Liver (tissue), 8 donors: ENCODE measurements at regions not wholly inside any gene's neighbourhood (a gene's known extent, or its start where the extent isn't known, plus 50 kb on each side); places are given as distances from the start of the nearest gene placed in this dataset.

ENCODE experiments used
- DNase-seq: peaks from one replicate; pipeline ENCODE4 v3.0.0-alpha.2; 2017; ENCODE audit warnings: low spot score
- H3K27ac ChIP-seq, 2 donors: one replicate each; pipeline ENCODE4 v1.7.0; 2013; ENCODE audit warnings: inconsistent platforms in 2 of 2, low read length in 2 of 2, control low read depth in 1 of 2, low read depth in 1 of 2, mild to moderate bottlenecking in 1 of 2
- H3K27me3 ChIP-seq, 4 donors: one replicate each; pipeline versions ENCODE4 v1.6.1 to v1.7.0; 2013; ENCODE audit warnings: low read length in 3 of 4, inconsistent platforms in 1 of 4, mild to moderate bottlenecking in 1 of 4, moderate library complexity in 1 of 4; ENCODE audit not compliant: control insufficient read depth in 4 of 4, insufficient read depth in 4 of 4
- H3K36me3 ChIP-seq, 4 donors: one replicate each; pipeline versions ENCODE4 v1.6.1 to v1.7.0; 2013; ENCODE audit warnings: low read length in 3 of 4, mild to moderate bottlenecking in 3 of 4, low read depth in 1 of 4, moderate library complexity in 1 of 4; ENCODE audit not compliant: control insufficient read depth in 4 of 4, insufficient read depth in 3 of 4
- H3K4me1 ChIP-seq, 4 donors: one replicate each; pipeline versions ENCODE4 v1.6.1 to v1.7.0; 2013; ENCODE audit warnings: low read length in 3 of 4, mild to moderate bottlenecking in 3 of 4, moderate library complexity in 1 of 4; ENCODE audit not compliant: control insufficient read depth in 4 of 4, insufficient read depth in 4 of 4
- H3K4me3 ChIP-seq, 3 donors: one replicate each; pipeline versions ENCODE4 v1.6.1 to v1.7.0; 2013; ENCODE audit warnings: low read length in 3 of 3, control low read depth in 1 of 3, low read depth in 1 of 3, mild to moderate bottlenecking in 1 of 3
- H3K9ac ChIP-seq, 2 donors: one replicate each; pipeline ENCODE4 v1.7.0; 2013; ENCODE audit warnings: low read length in 2 of 2, mild to moderate bottlenecking in 2 of 2, moderate library complexity in 2 of 2, control low read depth in 1 of 2, low read depth in 1 of 2
- H3K9me3 ChIP-seq, 4 donors: one replicate each; pipeline versions ENCODE4 v1.6.1 to v1.7.0; 2013; ENCODE audit warnings: low read length in 3 of 4; ENCODE audit not compliant: control insufficient read depth in 4 of 4
- EGR1 ChIP-seq, 2 donors: IDR thresholded peaks; 2 replicates each; pipeline ENCODE4 v1.6.1; 2016 to 2018; ENCODE audit warnings: antibody characterized with exemption in 2 of 2, low read depth in 2 of 2
- FOXA1 ChIP-seq: IDR thresholded peaks from 2 replicates; pipeline ENCODE4 v1.6.1; 2016; ENCODE audit warnings: antibody characterized with exemption
- FOXA2 ChIP-seq: IDR thresholded peaks from 2 replicates; pipeline ENCODE4 v1.6.1; 2016; ENCODE audit warnings: antibody characterized with exemption
- GABPA ChIP-seq, 2 donors: IDR thresholded peaks in 1 of 2; conservative IDR thresholded peaks in 1 of 2; 2 replicates each; pipeline ENCODE4 v1.6.1; 2016; ENCODE audit warnings: antibody characterized with exemption in 2 of 2, mild to moderate bottlenecking in 1 of 2, moderate library complexity in 1 of 2
- HNF4A ChIP-seq, 2 donors: conservative IDR thresholded peaks; 2 replicates each; pipeline ENCODE4 v1.6.1; 2016; ENCODE audit warnings: antibody characterized with exemption in 2 of 2, mild to moderate bottlenecking in 2 of 2
- HNF4G ChIP-seq: IDR thresholded peaks from 2 replicates; pipeline ENCODE4 v1.6.1; 2016; ENCODE audit warnings: antibody characterized with exemption
- JUND ChIP-seq, 2 donors: IDR thresholded peaks; 2 replicates each; pipeline ENCODE4 v1.6.1; 2016; ENCODE audit warnings: antibody characterized with exemption in 2 of 2
- MAX ChIP-seq: IDR thresholded peaks from 2 replicates; pipeline ENCODE4 v1.6.1; 2016; ENCODE audit warnings: antibody characterized with exemption
- NR2F2 ChIP-seq: IDR thresholded peaks from 2 replicates; pipeline ENCODE4 v1.6.1; 2016; ENCODE audit warnings: antibody characterized with exemption
- RAD21 ChIP-seq, 2 donors: IDR thresholded peaks; 2 replicates each; pipeline ENCODE4 v1.6.1; 2016; ENCODE audit warnings: antibody characterized with exemption in 2 of 2, mild to moderate bottlenecking in 2 of 2
- RXRA ChIP-seq, 2 donors: IDR thresholded peaks; 2 replicates each; pipeline ENCODE4 v1.6.1; 2017 to 2018; ENCODE audit warnings: antibody characterized with exemption in 2 of 2, mild to moderate bottlenecking in 1 of 2
- SP1 ChIP-seq: IDR thresholded peaks from 2 replicates; pipeline ENCODE4 v1.6.1; 2018; ENCODE audit warnings: antibody characterized with exemption, mild to moderate bottlenecking
- TAF1 ChIP-seq: conservative IDR thresholded peaks from 2 replicates; pipeline ENCODE4 v1.6.1; 2016; ENCODE audit warnings: antibody characterized with exemption, mild to moderate bottlenecking
- WGBS: extraction: QIAGEN DNeasy Blood & Tissue Kit; methylation state at CpG from one replicate; pipeline ENCODE4 v1.1.7; 2013; 5-methylcytosine and 5-hydroxymethylcytosine counted together
- TF ChIP-seq, protein P1 (sequence below): IDR thresholded peaks from 2 replicates; pipeline ENCODE4 v1.6.1; 2016; ENCODE audit warnings: antibody characterized with exemption, mild to moderate bottlenecking
- TF ChIP-seq, protein P2 (sequence below): IDR thresholded peaks from 2 replicates; pipeline ENCODE4 v1.6.1; 2016; ENCODE audit warnings: antibody characterized with exemption
- TF ChIP-seq, protein P3 (sequence below): IDR thresholded peaks from 2 replicates; pipeline ENCODE4 v1.6.1; 2016; ENCODE audit warnings: antibody characterized with exemption
- TF ChIP-seq, protein P4 (sequence below): fragments of 150-350 bp; IDR thresholded peaks from 2 replicates; pipeline ENCODE4 v1.5.1; 2017; ENCODE audit warnings: improper control_type of control experiment, low read depth, low read length; ENCODE audit not compliant: missing input control
- donor health status: healthy.
- donor health status: healthy.
- donor health status: healthy.
- donor health status: healthy.
- donor health status: healthy.

DNA sequence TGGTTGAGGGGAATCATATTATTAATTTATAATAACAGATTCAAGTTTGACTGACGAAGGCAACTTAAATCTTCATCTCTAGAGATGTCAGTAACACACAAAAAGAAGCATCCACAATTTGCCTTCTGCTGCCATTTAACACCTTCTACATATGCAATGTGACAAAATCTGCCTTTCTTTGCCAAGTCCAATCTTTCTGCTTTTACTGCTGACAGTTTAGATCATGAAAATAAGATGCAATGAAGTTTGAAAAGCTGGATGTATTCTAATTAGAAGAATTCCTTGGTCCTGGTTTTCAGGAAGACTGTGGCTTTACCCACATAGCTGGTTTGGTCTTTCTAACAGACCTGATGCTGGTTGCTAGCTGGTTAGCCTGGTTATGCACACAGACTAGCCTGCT lies 178.9 kb downstream of the ACER2 start:
- H3K36me3 ChIP-seq: no peaks in the 10 kb centered on the region
- H3K4me3 ChIP-seq: no peak overlapping the region
- H3K4me1 ChIP-seq: no peaks in the 10 kb centered on the region
- TF ChIP-seq GABPA (IDR thresholded peaks at IDR 0.05 in 1 of 2, conservative IDR thresholded peaks at IDR 0.05 in 1 of 2) (no peak), EGR1 (IDR thresholded peaks at IDR 0.05; ENCODE audit: low read depth in 2 of 2) (no peak), FOXA1 (no peak), FOXA2 (no peak), JUND (IDR thresholded peaks at IDR 0.05) (no peak), RXRA (IDR thresholded peaks at IDR 0.05) (no peak), NR2F2 (no peak)
- TF ChIP-seq, protein P1, sequence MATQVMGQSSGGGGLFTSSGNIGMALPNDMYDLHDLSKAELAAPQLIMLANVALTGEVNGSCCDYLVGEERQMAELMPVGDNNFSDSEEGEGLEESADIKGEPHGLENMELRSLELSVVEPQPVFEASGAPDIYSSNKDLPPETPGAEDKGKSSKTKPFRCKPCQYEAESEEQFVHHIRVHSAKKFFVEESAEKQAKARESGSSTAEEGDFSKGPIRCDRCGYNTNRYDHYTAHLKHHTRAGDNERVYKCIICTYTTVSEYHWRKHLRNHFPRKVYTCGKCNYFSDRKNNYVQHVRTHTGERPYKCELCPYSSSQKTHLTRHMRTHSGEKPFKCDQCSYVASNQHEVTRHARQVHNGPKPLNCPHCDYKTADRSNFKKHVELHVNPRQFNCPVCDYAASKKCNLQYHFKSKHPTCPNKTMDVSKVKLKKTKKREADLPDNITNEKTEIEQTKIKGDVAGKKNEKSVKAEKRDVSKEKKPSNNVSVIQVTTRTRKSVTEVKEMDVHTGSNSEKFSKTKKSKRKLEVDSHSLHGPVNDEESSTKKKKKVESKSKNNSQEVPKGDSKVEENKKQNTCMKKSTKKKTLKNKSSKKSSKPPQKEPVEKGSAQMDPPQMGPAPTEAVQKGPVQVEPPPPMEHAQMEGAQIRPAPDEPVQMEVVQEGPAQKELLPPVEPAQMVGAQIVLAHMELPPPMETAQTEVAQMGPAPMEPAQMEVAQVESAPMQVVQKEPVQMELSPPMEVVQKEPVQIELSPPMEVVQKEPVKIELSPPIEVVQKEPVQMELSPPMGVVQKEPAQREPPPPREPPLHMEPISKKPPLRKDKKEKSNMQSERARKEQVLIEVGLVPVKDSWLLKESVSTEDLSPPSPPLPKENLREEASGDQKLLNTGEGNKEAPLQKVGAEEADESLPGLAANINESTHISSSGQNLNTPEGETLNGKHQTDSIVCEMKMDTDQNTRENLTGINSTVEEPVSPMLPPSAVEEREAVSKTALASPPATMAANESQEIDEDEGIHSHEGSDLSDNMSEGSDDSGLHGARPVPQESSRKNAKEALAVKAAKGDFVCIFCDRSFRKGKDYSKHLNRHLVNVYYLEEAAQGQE: no peak
- TF ChIP-seq, protein P2, sequence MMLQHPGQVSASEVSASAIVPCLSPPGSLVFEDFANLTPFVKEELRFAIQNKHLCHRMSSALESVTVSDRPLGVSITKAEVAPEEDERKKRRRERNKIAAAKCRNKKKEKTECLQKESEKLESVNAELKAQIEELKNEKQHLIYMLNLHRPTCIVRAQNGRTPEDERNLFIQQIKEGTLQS: no peak
- 64% methylated on average over 1 of the region's 1 CpG for WGBS
- H3K27ac ChIP-seq: no peak overlapping the region
- peaks cover 0 to 2% (median 0%) of the 10 kb centered on the region in 4 donors for H3K27me3 ChIP-seq
- H3K9me3 ChIP-seq: peaks cover 0 to 3% (median 0%) of the 10 kb centered on the region in 4 donors
- H3K9ac ChIP-seq: no peak overlapping the region
- DNase-seq: no peak

DNA sequence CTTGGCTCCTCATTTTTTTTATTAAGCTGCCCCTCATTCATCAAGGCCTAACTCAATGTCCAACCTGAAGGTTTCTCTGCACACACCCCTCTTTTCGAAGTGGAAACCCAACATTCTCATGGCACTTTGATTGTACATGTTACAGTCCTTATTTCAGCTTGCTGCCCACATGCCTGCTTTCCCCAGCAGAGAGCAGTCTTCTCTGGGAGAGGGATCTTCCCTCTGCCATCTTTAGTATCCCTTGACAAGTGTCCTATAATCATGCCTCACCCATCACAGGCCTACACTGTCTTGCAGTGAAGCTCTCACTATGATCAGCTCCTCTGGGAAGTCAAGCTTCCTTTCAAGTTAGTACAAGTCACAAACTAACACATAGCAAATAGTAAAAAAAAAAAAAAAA lies 175.1 kb downstream of the ACER2 start:
- Histone ChIP-seq H3K9ac (no peak overlapping the region), H3K4me1 (no peaks in the 10 kb centered on the region), H3K36me3 (no peaks in the 10 kb centered on the region), H3K27ac (no peak overlapping the region), H3K27me3 (peaks cover 0 to 2% (median 0%) of the 10 kb centered on the region in 4 donors), H3K9me3 (peaks cover 0 to 3% (median 0%) of the 10 kb centered on the region in 4 donors), H3K4me3 (no peak overlapping the region)
- 68% methylated on average over 1 of the region's 1 CpG for WGBS
- TF ChIP-seq HNF4A (conservative IDR thresholded peaks at IDR 0.05): no peak
- no peak for TF ChIP-seq MAX
- TF ChIP-seq, protein P1: no peak
- no peak for TF ChIP-seq FOXA1
- TF ChIP-seq EGR1 (IDR thresholded peaks at IDR 0.05; ENCODE audit: low read depth in 2 of 2): no peak
- TF ChIP-seq NR2F2: no peak
- TF ChIP-seq GABPA (IDR thresholded peaks at IDR 0.05 in 1 of 2, conservative IDR thresholded peaks at IDR 0.05 in 1 of 2): no peak
- TF ChIP-seq JUND (IDR thresholded peaks at IDR 0.05): no peak
- TF ChIP-seq HNF4G: no peak
- TF ChIP-seq TAF1: no peak
- no peak for TF ChIP-seq FOXA2
- TF ChIP-seq, protein P2: no peak
- TF ChIP-seq, protein P3, sequence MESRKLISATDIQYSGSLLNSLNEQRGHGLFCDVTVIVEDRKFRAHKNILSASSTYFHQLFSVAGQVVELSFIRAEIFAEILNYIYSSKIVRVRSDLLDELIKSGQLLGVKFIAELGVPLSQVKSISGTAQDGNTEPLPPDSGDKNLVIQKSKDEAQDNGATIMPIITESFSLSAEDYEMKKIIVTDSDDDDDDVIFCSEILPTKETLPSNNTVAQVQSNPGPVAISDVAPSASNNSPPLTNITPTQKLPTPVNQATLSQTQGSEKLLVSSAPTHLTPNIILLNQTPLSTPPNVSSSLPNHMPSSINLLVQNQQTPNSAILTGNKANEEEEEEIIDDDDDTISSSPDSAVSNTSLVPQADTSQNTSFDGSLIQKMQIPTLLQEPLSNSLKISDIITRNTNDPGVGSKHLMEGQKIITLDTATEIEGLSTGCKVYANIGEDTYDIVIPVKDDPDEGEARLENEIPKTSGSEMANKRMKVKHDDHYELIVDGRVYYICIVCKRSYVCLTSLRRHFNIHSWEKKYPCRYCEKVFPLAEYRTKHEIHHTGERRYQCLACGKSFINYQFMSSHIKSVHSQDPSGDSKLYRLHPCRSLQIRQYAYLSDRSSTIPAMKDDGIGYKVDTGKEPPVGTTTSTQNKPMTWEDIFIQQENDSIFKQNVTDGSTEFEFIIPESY: no peak
- TF ChIP-seq RXRA (IDR thresholded peaks at IDR 0.05): no peak
- TF ChIP-seq, protein P4, sequence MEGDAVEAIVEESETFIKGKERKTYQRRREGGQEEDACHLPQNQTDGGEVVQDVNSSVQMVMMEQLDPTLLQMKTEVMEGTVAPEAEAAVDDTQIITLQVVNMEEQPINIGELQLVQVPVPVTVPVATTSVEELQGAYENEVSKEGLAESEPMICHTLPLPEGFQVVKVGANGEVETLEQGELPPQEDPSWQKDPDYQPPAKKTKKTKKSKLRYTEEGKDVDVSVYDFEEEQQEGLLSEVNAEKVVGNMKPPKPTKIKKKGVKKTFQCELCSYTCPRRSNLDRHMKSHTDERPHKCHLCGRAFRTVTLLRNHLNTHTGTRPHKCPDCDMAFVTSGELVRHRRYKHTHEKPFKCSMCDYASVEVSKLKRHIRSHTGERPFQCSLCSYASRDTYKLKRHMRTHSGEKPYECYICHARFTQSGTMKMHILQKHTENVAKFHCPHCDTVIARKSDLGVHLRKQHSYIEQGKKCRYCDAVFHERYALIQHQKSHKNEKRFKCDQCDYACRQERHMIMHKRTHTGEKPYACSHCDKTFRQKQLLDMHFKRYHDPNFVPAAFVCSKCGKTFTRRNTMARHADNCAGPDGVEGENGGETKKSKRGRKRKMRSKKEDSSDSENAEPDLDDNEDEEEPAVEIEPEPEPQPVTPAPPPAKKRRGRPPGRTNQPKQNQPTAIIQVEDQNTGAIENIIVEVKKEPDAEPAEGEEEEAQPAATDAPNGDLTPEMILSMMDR: no peak
- TF ChIP-seq RAD21 (IDR thresholded peaks at IDR 0.05): no peak
- no peak for TF ChIP-seq SP1
- DNase-seq: no peak
